Neural cell (in vitro differentiated cells): ENCODE measurements at regions not wholly inside any gene's neighbourhood (a gene's known extent, or its start where the extent isn't known, plus 50 kb on each side); places are given as distances from the start of the nearest gene placed in this dataset.

ENCODE experiments used
- H2AFZ ChIP-seq: fragments of 200-600, 300-800 bp; sonication (generic), shearing (Covaris generic); 2 replicates; pipeline ENCODE4 v1.6.0; 2014; ENCODE audit warnings: low read depth, mild to moderate bottlenecking, antibody characterized with exemption, low read length, moderate library complexity
- H3F3A ChIP-seq: fragments of 200-600 bp; shearing (Covaris generic); 2 replicates; pipeline ENCODE4 v1.6.1; 2016; ENCODE audit warnings: mild to moderate bottlenecking, moderate library complexity, mixed read lengths, antibody characterized with exemption, low read length; ENCODE audit not compliant: insufficient read depth, poor library complexity, severe bottlenecking
- H3K27ac ChIP-seq: fragments of 200-600, 300-800 bp; sonication (generic), shearing (Covaris generic); 2 replicates; pipeline ENCODE4 v1.5.1; 2014; ENCODE audit warnings: mild to moderate bottlenecking, low read length, moderate library complexity
- H3K27me3 ChIP-seq: fragments of 300-800, 200-600 bp; sonication (generic), shearing (Covaris generic); 2 replicates; pipeline ENCODE4 v1.6.0; 2014; ENCODE audit warnings: mild to moderate bottlenecking, low read depth, low read length, moderate library complexity; ENCODE audit not compliant: insufficient read depth
- H3K36me3 ChIP-seq: fragments of 300-800, 200-600 bp; sonication (generic), shearing (Covaris generic); 2 replicates; pipeline ENCODE4 v1.5.1; 2014; ENCODE audit warnings: mild to moderate bottlenecking, antibody characterized with exemption, low read length, moderate library complexity; ENCODE audit not compliant: insufficient read depth
- H3K4me2 ChIP-seq: fragments of 300-800, 200-600 bp; sonication (generic), shearing (Covaris generic); 2 replicates; pipeline ENCODE4 v1.6.0; 2014; ENCODE audit warnings: mild to moderate bottlenecking, low read length
- H3K4me3 ChIP-seq: fragments of 300-800, 200-600 bp; sonication (generic), shearing (Covaris generic); 2 replicates; pipeline ENCODE4 v1.5.1; 2014; ENCODE audit warnings: mild to moderate bottlenecking, low read length, moderate library complexity
- H3K79me2 ChIP-seq: fragments of 200-600 bp; shearing (Covaris generic); replicated peaks from 2 replicates; pipeline ENCODE4 v1.6.0; 2014; ENCODE audit warnings: mild to moderate bottlenecking, low read length, moderate library complexity; ENCODE audit not compliant: insufficient read depth
- H3K9ac ChIP-seq: fragments of 300-800, 200-600 bp; sonication (generic), shearing (Covaris generic); 2 replicates; pipeline ENCODE4 v1.6.1; 2016; ENCODE audit warnings: mild to moderate bottlenecking, low read length, mixed read lengths
- H3K9me2 ChIP-seq: fragments of 200-600 bp; shearing (Covaris generic); 2 replicates; pipeline ENCODE4 v1.6.1; 2016; ENCODE audit warnings: mild to moderate bottlenecking, low read length, mixed read lengths; ENCODE audit not compliant: insufficient read depth
- H3K9me3 ChIP-seq: fragments of 200-600, 300-800 bp; sonication (generic), shearing (Covaris generic); 2 replicates; pipeline ENCODE4 v1.6.1; 2016; ENCODE audit warnings: mild to moderate bottlenecking, mixed run types, low read length, moderate library complexity, mixed read lengths
- H4K20me1 ChIP-seq: fragments of 200-600 bp; shearing (Covaris generic); 2 replicates; pipeline ENCODE4 v1.6.1; 2016; ENCODE audit warnings: mild to moderate bottlenecking, mixed run types; ENCODE audit not compliant: insufficient read depth
- CTCF ChIP-seq: fragments of 450-650 bp; IDR thresholded peaks from 2 replicates; pipeline ENCODE4 v1.5.1; 2014; ENCODE audit warnings: antibody characterized with exemption, mild to moderate bottlenecking, moderate library complexity; ENCODE audit not compliant: poor library complexity, severe bottlenecking
- EP300 ChIP-seq: fragments of 450-650 bp; conservative IDR thresholded peaks from 2 replicates; pipeline ENCODE4 v1.6.1; 2014; ENCODE audit warnings: antibody characterized with exemption, mild to moderate bottlenecking, moderate library complexity; ENCODE audit not compliant: poor library complexity, severe bottlenecking
- EZH2 ChIP-seq: fragments of 200-600, 300-800 bp; shearing (Covaris generic), sonication (generic); IDR thresholded peaks from 2 replicates; pipeline ENCODE4 v1.6.1; 2014; ENCODE audit warnings: antibody characterized with exemption, low read length, borderline replicate concordance, mild to moderate bottlenecking; ENCODE audit not compliant: insufficient read depth, poor library complexity, severe bottlenecking
- MXI1 ChIP-seq: fragments of 450-650 bp; conservative IDR thresholded peaks from 2 replicates; pipeline ENCODE4 v1.6.1; 2014; ENCODE audit warnings: antibody characterized with exemption, mild to moderate bottlenecking; ENCODE audit not compliant: poor library complexity, severe bottlenecking
- POLR2AphosphoS5 ChIP-seq: IDR thresholded peaks from 2 replicates; pipeline ENCODE4 v1.6.1; 2012
- RAD21 ChIP-seq: fragments of 450-650 bp; conservative IDR thresholded peaks from 2 replicates; pipeline ENCODE4 v1.6.1; 2014; ENCODE audit warnings: antibody characterized with exemption, mild to moderate bottlenecking, moderate library complexity
- REST ChIP-seq: IDR thresholded peaks from 2 replicates; pipeline ENCODE4 v1.6.1; 2012; ENCODE audit warnings: borderline replicate concordance
- SMC3 ChIP-seq: fragments of 450-650 bp; conservative IDR thresholded peaks from 2 replicates; pipeline ENCODE4 v1.6.1; 2014; ENCODE audit warnings: antibody characterized with exemption, mild to moderate bottlenecking, moderate library complexity; ENCODE audit not compliant: poor library complexity

- no peaks in the 10 kb centered on the region for H3K9me3 ChIP-seq
These were observed 800.9 kb downstream of the DNAH5 start for GRCh38 chr5:13143630-13144029.

GRCh38 chr5:13143214-13143613 is 801.3 kb downstream of the DNAH5 start:
- H3K4me3 ChIP-seq = no peak overlapping the region
- TF ChIP-seq REST = no peak
- no peak for TF ChIP-seq RAD21
- H3F3A ChIP-seq = no peaks in the 10 kb centered on the region

More at GRCh38 chr5:13143630-13144029, 800.9 kb downstream of the DNAH5 start:
- no peaks in the 10 kb centered on the region for H3K27me3 ChIP-seq
- no peak overlapping the region for H3K27ac ChIP-seq
- no peaks in the 10 kb centered on the region for H3F3A ChIP-seq
- no peak overlapping the region for H3K4me2 ChIP-seq
- H3K9me2 ChIP-seq = no peaks in the 10 kb centered on the region
- no peaks in the 10 kb centered on the region for H3K79me2 ChIP-seq
- no peaks in the 10 kb centered on the region for H3K36me3 ChIP-seq
- H3K9ac ChIP-seq = no peak overlapping the region
- H3K4me3 ChIP-seq = no peak overlapping the region
- H4K20me1 ChIP-seq = no peaks in the 10 kb centered on the region
- no peak overlapping the region for H2AFZ ChIP-seq
- TF ChIP-seq SMC3 (no peak), CTCF (no peak), REST (no peak), RAD21 (no peak), MXI1 (no peak), EP300 (no peak), EZH2 (no peak), POLR2AphosphoS5 (no peak)

More at GRCh38 chr5:13143214-13143613, 801.3 kb downstream of the DNAH5 start:
- no peak overlapping the region for H2AFZ ChIP-seq
- no peak overlapping the region for H3K27ac ChIP-seq
- no peaks in the 10 kb centered on the region for H3K79me2 ChIP-seq
- H3K9me2 ChIP-seq = no peaks in the 10 kb centered on the region
- no peaks in the 10 kb centered on the region for H3K9me3 ChIP-seq
- H3K9ac ChIP-seq = no peak overlapping the region
- H3K36me3 ChIP-seq = no peaks in the 10 kb centered on the region
- H4K20me1 ChIP-seq = no peaks in the 10 kb centered on the region
- H3K27me3 ChIP-seq = no peaks in the 10 kb centered on the region
- H3K4me2 ChIP-seq = no peak overlapping the region
